K562 (cell line): ENCODE measurements at regions not wholly inside any gene's neighbourhood (a gene's known extent, or its start where the extent isn't known, plus 50 kb on each side); places are given as distances from the start of the nearest gene placed in this dataset.

Experiments
- ATAC-seq: fragments of 200-7000 bp; cut with Tn5 transposase; 3 replicates; pipeline ENCODE4 v1.9.1; 2020; ENCODE audit warnings: moderate library complexity
- BruUV-seq: library from RNA; stranded (reverse); fragments of 400-500 nt; replicated peaks from 2 replicates; lab custom pipeline; 2021; lab: Mats Ljungman, UMichigan
- CTCF ChIA-PET: fragments of 300-600 bp; formaldehyde crosslinking; extraction: SDS; loops from one replicate; lab custom pipeline; 2021; ENCODE audit warnings: low intra/inter-chr PET ratio; lab: Yijun Ruan, JAX
- POLR2A ChIA-PET: fragments of 300-600, 350-650 bp; sonication (Branson Sonifier 250); formaldehyde crosslinking; extraction: SDS; loops from one replicate; lab custom pipeline; 2021; ENCODE audit warnings: antibody characterized with exemption, inconsistent platforms; lab: Yijun Ruan, JAX
- DNase-seq, 4 experiments: peaks; one replicate each; pipeline versions ENCODE4 v3.0.0 to v3.0.0-alpha.2; 2011 to 2018; ENCODE audit warnings: low spot score in 3 of 4, mixed read lengths in 3 of 4; ENCODE audit errors: extremely low read depth in 1 of 4
- FAIRE-seq: peaks from 2 replicates; lab custom pipeline; 2011; peaks lifted over from hg19 to GRCh38; lab: Jason Lieb, UNC
- H2AFZ ChIP-seq: 2 replicates; pipeline ENCODE4 v1.6.0; 2011; ENCODE audit warnings: low read depth, low read length, control low read depth, inconsistent platforms
- H3K27ac ChIP-seq: fragments of 200-600 bp; 3 replicates; pipeline ENCODE4 v1.8.0; 2011; ENCODE audit warnings: low read depth, mild to moderate bottlenecking, control low read depth, inconsistent platforms, low read length, moderate library complexity, mixed read lengths; ENCODE audit errors: extremely low read depth
- H3K27me3 ChIP-seq, 2 experiments: fragments of 300-600 bp in 1 of 2; 2 replicates in 1 of 2; 3 replicates in 1 of 2; pipeline versions ENCODE4 v1.6.0 to v1.8.0; 2011; ENCODE audit warnings: inconsistent platforms in 2 of 2, low read length in 2 of 2, mild to moderate bottlenecking in 1 of 2, mixed read lengths in 1 of 2, moderate library complexity in 1 of 2; ENCODE audit not compliant: control insufficient read depth in 2 of 2, insufficient read depth in 2 of 2
- H3K36me3 ChIP-seq: fragments of 300-600 bp; 3 replicates; pipeline ENCODE4 v1.8.0; 2011; ENCODE audit warnings: mild to moderate bottlenecking, low read length, inconsistent platforms; ENCODE audit not compliant: control insufficient read depth, insufficient read depth
- H3K4me1 ChIP-seq, 2 experiments: fragments of 200-600 bp in 1 of 2; replicated peaks in 1 of 2; 2 replicates in 1 of 2; 3 replicates in 1 of 2; pipeline versions ENCODE4 v1.5.1 to v1.8.0; 2011; ENCODE audit warnings: inconsistent platforms in 2 of 2, low read length in 2 of 2, mild to moderate bottlenecking in 1 of 2, mixed read lengths in 1 of 2, moderate library complexity in 1 of 2; ENCODE audit not compliant: control insufficient read depth in 2 of 2, insufficient read depth in 2 of 2
- H3K4me2 ChIP-seq: 2 replicates; pipeline ENCODE4 v1.6.1; 2011; ENCODE audit warnings: low read length, control low read depth, inconsistent platforms, mixed read lengths; ENCODE audit not compliant: insufficient read depth
- H3K4me3 ChIP-seq: fragments of 200-600 bp; sonication (generic), shearing (Covaris generic); 2 replicates; pipeline ENCODE4 v1.5.1; 2016; ENCODE audit warnings: control low read depth, inconsistent platforms
- H3K79me2 ChIP-seq: fragments of 200-600 bp; 3 replicates; pipeline ENCODE4 v1.8.0; 2011; ENCODE audit warnings: low read length, inconsistent platforms; ENCODE audit not compliant: control insufficient read depth, insufficient read depth
- H3K9ac ChIP-seq, 2 experiments: 2 replicates each; pipeline versions ENCODE4 v1.6.0 to v1.6.1; 2011; ENCODE audit warnings: low read depth in 2 of 2, low read length in 2 of 2, control low read depth in 1 of 2, inconsistent platforms in 1 of 2, mild to moderate bottlenecking in 1 of 2, mixed read lengths in 1 of 2; ENCODE audit not compliant: insufficient read depth in 1 of 2
- H3K9me1 ChIP-seq: one replicate; pipeline ENCODE4 v1.6.0; 2011; ENCODE audit warnings: inconsistent platforms, mild to moderate bottlenecking, low read length, moderate library complexity; ENCODE audit not compliant: control insufficient read depth, insufficient read depth
- H3K9me3 ChIP-seq: replicated peaks from 2 replicates; pipeline ENCODE4 v1.5.1; 2011; ENCODE audit warnings: low read depth, low read length, inconsistent platforms; ENCODE audit not compliant: control insufficient read depth, insufficient read depth
- H4K20me1 ChIP-seq: replicated peaks from 2 replicates; pipeline ENCODE4 v1.6.1; 2011; ENCODE audit warnings: low read length, inconsistent platforms, mixed read lengths; ENCODE audit not compliant: control insufficient read depth, insufficient read depth
- ATF6 ChIP-seq: sonication (generic); formaldehyde crosslinking; IDR thresholded peaks from 2 replicates; pipeline ENCODE4 v1.4.0; 2020; ENCODE audit warnings: mild to moderate bottlenecking, missing genetic modification reagents
- CREBBP ChIP-seq: IDR thresholded peaks from one replicate; pipeline ENCODE4 v1.6.1; 2012; ENCODE audit warnings: low read depth, mild to moderate bottlenecking, control low read depth, inconsistent platforms, low read length
- MYBL2 ChIP-seq, 2 experiments: fragments of 450-650 bp in 1 of 2; sonication (generic) in 1 of 2; formaldehyde crosslinking in 1 of 2; IDR thresholded peaks; 2 replicates each; pipeline versions ENCODE4 v1.6.1 to v1.8.1; 2017 to 2022; ENCODE audit warnings: borderline replicate concordance in 1 of 2, inconsistent platforms in 1 of 2, low read depth in 1 of 2, mild to moderate bottlenecking in 1 of 2, missing genetic modification reagents in 1 of 2, moderate library complexity in 1 of 2
- NFE2L1 ChIP-seq: fragments of 450-650 bp; IDR thresholded peaks from 2 replicates; pipeline ENCODE4 v1.6.1; 2016; ENCODE audit warnings: missing genetic modification characterization, low read depth, mild to moderate bottlenecking, missing compliant biosample characterization, moderate library complexity, borderline replicate concordance
- PHF8 ChIP-seq: fragments of 200-600 bp; sonication (generic); IDR thresholded peaks from 2 replicates; pipeline ENCODE4 v1.6.1; 2012; ENCODE audit warnings: mixed run types, mild to moderate bottlenecking, inconsistent platforms, low read length, moderate library complexity, borderline replicate concordance
- PREB ChIP-seq: sonication (generic); formaldehyde crosslinking; IDR thresholded peaks from 2 replicates; pipeline ENCODE4 v1.8.1; 2023; ENCODE audit warnings: mild to moderate bottlenecking, missing genetic modification reagents
- TCF7L2 ChIP-seq: fragments of 150-350 bp; IDR thresholded peaks from 2 replicates; pipeline ENCODE4 v1.6.1; 2016; ENCODE audit warnings: low read depth, mild to moderate bottlenecking, low read length, moderate library complexity
- WHSC1 ChIP-seq: IDR thresholded peaks from one replicate; pipeline ENCODE4 v1.6.1; 2012; ENCODE audit warnings: low read length, control low read depth, inconsistent platforms
- ZNF224 ChIP-seq: sonication (generic); formaldehyde crosslinking; IDR thresholded peaks from 2 replicates; pipeline ENCODE4 v1.8.0; 2022; ENCODE audit warnings: mild to moderate bottlenecking, missing genetic modification reagents
- ZNF311 ChIP-seq: fragments of 250-450 bp; sonication (Bioruptor Pico); IDR thresholded peaks from 2 replicates; pipeline ENCODE4 v1.4.0; 2020; ENCODE audit warnings: mild to moderate bottlenecking, moderate library complexity
- ZNF324 ChIP-seq: fragments of 250-450 bp; sonication (Bioruptor Pico); IDR thresholded peaks from 2 replicates; pipeline ENCODE4 v1.4.0; 2020; ENCODE audit warnings: mild to moderate bottlenecking
- ZNF395 ChIP-seq: fragments of 200-800 bp; sonication (Bioruptor generic); IDR thresholded peaks from 2 replicates; pipeline ENCODE4 v1.6.1; 2017; ENCODE audit warnings: missing genetic modification characterization, missing compliant biosample characterization
- ZNF583 ChIP-seq: fragments of 250-450 bp; sonication (Bioruptor Pico); IDR thresholded peaks from 2 replicates; pipeline ENCODE4 v1.4.0; 2020
- ZNF830 ChIP-seq: fragments of 250-450 bp; sonication (Bioruptor Pico); IDR thresholded peaks from 2 replicates; pipeline ENCODE4 v1.5.0; 2021; ENCODE audit warnings: mild to moderate bottlenecking
- WGBS: fragments of 100-300 bp; shearing (Covaris generic); methylation state at CpG from one replicate; pipeline ENCODE4 v1.1.6; 2016; ENCODE audit warnings: low coverage, mixed read lengths; ENCODE audit not compliant: insufficient coverage; ENCODE audit errors: missing lambda C conversion rate; 5-methylcytosine and 5-hydroxymethylcytosine counted together
- in situ Hi-C: fragments of 300-500 bp; cut with MboI; formaldehyde crosslinking; loops from 4 replicates; pipeline ENCODE4 v1.15.0; 2018; ENCODE audit warnings: inconsistent platforms, mixed read lengths
- intact Hi-C: fragments of 100-400 bp; cut with micrococcal nuclease; formaldehyde crosslinking; loops from 2 replicates; pipeline ENCODE4 v1.14.2; 2022
- TF ChIP-seq, protein P1 (sequence below): sonication (generic); formaldehyde crosslinking; IDR thresholded peaks from 2 replicates; pipeline ENCODE4 v1.9.0; 2022; ENCODE audit warnings: mild to moderate bottlenecking, missing genetic modification reagents
- TF ChIP-seq, protein P2 (sequence below), 2 experiments: fragments of 450-650 bp in 1 of 2; sonication (generic) in 1 of 2; formaldehyde crosslinking in 1 of 2; IDR thresholded peaks in 1 of 2; conservative IDR thresholded peaks in 1 of 2; 2 replicates each; pipeline versions ENCODE4 v1.6.1 to v1.8.1; 2016 to 2023; ENCODE audit warnings: mild to moderate bottlenecking in 2 of 2, moderate library complexity in 2 of 2, inconsistent platforms in 1 of 2, missing genetic modification reagents in 1 of 2

GRCh38 chr3:168596175-168596823 lies 500.6 kb upstream of the GOLIM4 start:
- intact Hi-C loops = no loop called here
- ATAC-seq (no peak), FAIRE-seq (no peak), DNase-seq (no peak)
- in situ Hi-C loops = no loop called here
- no peaks in the 10 kb centered on the region for H3K9me3 ChIP-seq
- no peaks in the 10 kb centered on the region for H3K36me3 ChIP-seq
- no peak overlapping the region for H3K4me3 ChIP-seq
- H4K20me1 ChIP-seq = no peaks in the 10 kb centered on the region
- BruUV-seq = no TSS peak
- no peaks in the 10 kb centered on the region for H3K9me1 ChIP-seq
- 0% methylated on average over 1 of the region's 1 CpG for WGBS
- POLR2A ChIA-PET = no interaction called here
- CTCF ChIA-PET = no interaction called here
- H3K9ac ChIP-seq = no peak overlapping the region
- no peak overlapping the region for H2AFZ ChIP-seq
- H3K4me1 ChIP-seq = no peaks in the 10 kb centered on the region
- no peak overlapping the region for H3K27ac ChIP-seq
- no peak overlapping the region for H3K4me2 ChIP-seq
- no peaks in the 10 kb centered on the region for H3K27me3 ChIP-seq
- H3K79me2 ChIP-seq = no peaks in the 10 kb centered on the region
- TF ChIP-seq, protein P1, sequence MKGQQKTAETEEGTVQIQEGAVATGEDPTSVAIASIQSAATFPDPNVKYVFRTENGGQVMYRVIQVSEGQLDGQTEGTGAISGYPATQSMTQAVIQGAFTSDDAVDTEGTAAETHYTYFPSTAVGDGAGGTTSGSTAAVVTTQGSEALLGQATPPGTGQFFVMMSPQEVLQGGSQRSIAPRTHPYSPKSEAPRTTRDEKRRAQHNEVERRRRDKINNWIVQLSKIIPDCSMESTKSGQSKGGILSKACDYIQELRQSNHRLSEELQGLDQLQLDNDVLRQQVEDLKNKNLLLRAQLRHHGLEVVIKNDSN = no peak
- TF ChIP-seq MYBL2 (IDR thresholded peaks at IDR 0.05; ENCODE audit: low read depth) = no peak
- no peak for TF ChIP-seq MYBL2 (CRISPR knock-in tag; IDR thresholded peaks at IDR 0.05; ENCODE audit: borderline replicate concordance)
- no peak for TF ChIP-seq ZNF224 (CRISPR knock-in tag)
- TF ChIP-seq ATF6 = no peak
- no peak for TF ChIP-seq ZNF324 (CRISPR knock-in tag)
- no peak for TF ChIP-seq ZNF583 (CRISPR knock-in tag)
- TF ChIP-seq TCF7L2 = no peak
- no peak for TF ChIP-seq ZNF311
- no peak for TF ChIP-seq ZNF395 (CRISPR knock-in tag)
- no peak for TF ChIP-seq PHF8
- TF ChIP-seq CREBBP = no peak
- TF ChIP-seq PREB (CRISPR knock-in tag) = no peak
- TF ChIP-seq ZNF830 (CRISPR knock-in tag) = no peak
- no peak for TF ChIP-seq NFE2L1
- TF ChIP-seq WHSC1 = no peak
- TF ChIP-seq, protein P2, sequence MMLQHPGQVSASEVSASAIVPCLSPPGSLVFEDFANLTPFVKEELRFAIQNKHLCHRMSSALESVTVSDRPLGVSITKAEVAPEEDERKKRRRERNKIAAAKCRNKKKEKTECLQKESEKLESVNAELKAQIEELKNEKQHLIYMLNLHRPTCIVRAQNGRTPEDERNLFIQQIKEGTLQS (IDR thresholded peaks at IDR 0.05) = no peak
- TF ChIP-seq, protein P2 (CRISPR knock-in tag; conservative IDR thresholded peaks at IDR 0.05) = no peak
